ENCODE measurements at regions not wholly inside any gene's neighbourhood (a gene's known extent, or its start where the extent isn't known, plus 50 kb on each side); places are given as distances from the start of the nearest gene placed in this dataset.
"Not testable (repeated sequence)": the region's sequence is repeated elsewhere in the genome, so short reads cannot be mapped to it uniquely, and the experiment has no call there.

DNA sequence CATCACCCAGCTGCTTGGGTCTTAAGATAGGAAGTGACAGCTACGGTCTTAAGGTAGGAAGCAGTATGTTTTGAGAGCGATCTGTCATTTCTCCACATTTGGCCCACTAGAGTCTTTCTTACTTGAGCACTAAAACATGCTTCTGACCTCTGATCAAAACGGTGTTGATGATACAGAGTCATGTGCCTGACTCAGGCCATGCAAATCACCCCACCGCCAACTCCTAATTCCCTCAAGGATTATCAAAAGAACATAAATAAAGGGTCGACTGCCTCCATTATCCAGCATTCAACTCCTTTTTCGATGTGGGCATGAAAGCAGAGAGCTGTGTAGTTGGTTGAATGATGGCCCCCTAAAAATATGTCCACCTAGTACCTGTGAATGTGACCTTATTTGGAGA lies 201.7 kb upstream of the PROK2 start:
- 82 to 89% methylated on average over 6 of the region's 6 CpGs for WGBS, 2 donors
- Histone ChIP-seq H3K9me3 (no peaks in the 10 kb centered on the region), H3K4me3 (no peak overlapping the region), H3K27me3 (no peaks in the 10 kb centered on the region), H3K27ac (no peak overlapping the region), H3K4me1 (no peaks in the 10 kb centered on the region), H3K36me3 (no peaks in the 10 kb centered on the region)
- TF ChIP-seq POLR2AphosphoS5 (IDR thresholded peaks at IDR 0.05) (no peak), CTCF (IDR thresholded peaks at IDR 0.05) (no peak), POLR2A (IDR thresholded peaks at IDR 0.05) (no peak), EP300 (IDR thresholded peaks at IDR 0.05) (no peak)
- ATAC-seq (ENCODE audit: low FRiP score in 2 of 2) (no peak), DNase-seq (no peak)

GRCh38 chr3:71984843-71985613 lies 200.1 kb upstream of the PROK2 start:
- DNase-seq (no peak), ATAC-seq (ENCODE audit: low FRiP score in 2 of 2) (peak in 1 of 2 donors; percentile 26)

DNA sequence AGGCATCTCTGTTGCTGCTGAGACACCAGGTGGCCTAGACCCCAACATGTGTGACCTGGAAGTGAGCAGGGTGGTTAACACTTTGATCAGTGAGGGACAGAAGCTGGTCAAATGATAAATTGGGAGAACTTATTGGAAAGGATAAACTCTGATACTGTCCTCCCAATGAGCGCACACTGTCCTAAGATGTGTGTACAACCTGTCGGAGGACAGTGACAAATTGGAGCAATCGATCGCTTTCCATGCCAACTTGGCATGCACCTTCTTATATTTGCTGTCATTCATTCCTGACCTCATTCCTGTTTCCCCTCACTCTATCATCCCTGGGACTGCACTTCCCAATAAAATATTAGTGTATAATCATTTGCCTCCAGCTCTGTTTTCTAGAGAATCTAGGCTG lies 198.7 kb upstream of the PROK2 start:
- Histone ChIP-seq H3K27me3 (no peaks in the 10 kb centered on the region), H3K4me3 (no peak overlapping the region), H3K9me3 (no peaks in the 10 kb centered on the region), H3K4me1 (no peaks in the 10 kb centered on the region), H3K36me3 (no peaks in the 10 kb centered on the region), H3K27ac (no peak overlapping the region)
- whole genome bisulfite sequencing, 2 donors: 90 to 96% methylated on average over 4 of the region's 4 CpGs
- TF ChIP-seq POLR2AphosphoS5 (IDR thresholded peaks at IDR 0.05) (no peak), POLR2A (IDR thresholded peaks at IDR 0.05) (no peak), EP300 (IDR thresholded peaks at IDR 0.05) (no peak), CTCF (IDR thresholded peaks at IDR 0.05) (no peak)
- ATAC-seq (ENCODE audit: low FRiP score in 2 of 2) (no peak), DNase-seq (no peak)

More at GRCh38 chr3:71984843-71985613, 200.1 kb upstream of the PROK2 start:
- 65 to 67% methylated on average over 9 of the region's 9 CpGs for WGBS, 2 donors
- Histone ChIP-seq H3K4me3 (no peak overlapping the region), H3K9me3 (no peaks in the 10 kb centered on the region), H3K27me3 (no peaks in the 10 kb centered on the region), H3K27ac (no peak overlapping the region), H3K4me1 (no peaks in the 10 kb centered on the region), H3K36me3 (no peaks in the 10 kb centered on the region)
- TF ChIP-seq EP300 (IDR thresholded peaks at IDR 0.05): no peak
- TF ChIP-seq CTCF (IDR thresholded peaks at IDR 0.05): no peak
- TF ChIP-seq POLR2A (IDR thresholded peaks at IDR 0.05): no peak
- no peak for TF ChIP-seq POLR2AphosphoS5 (IDR thresholded peaks at IDR 0.05)

GRCh38 chr3:71982506-71983258 lies 197.7 kb upstream of the PROK2 start:
- 44 to 57% methylated on average over 7 to 9 of the region's 9 CpGs for WGBS, 2 donors
- not testable (repeated sequence) for H3K4me3 ChIP-seq; H3K27me3 ChIP-seq; ATAC-seq (ENCODE audit: low FRiP score in 2 of 2); H3K36me3 ChIP-seq; H3K9me3 ChIP-seq; H3K4me1 ChIP-seq; H3K27ac ChIP-seq
- DNase-seq: peak in 1 of 2 donors; percentile 40

GRCh38 chr3:71979175-71979574 lies 194.2 kb upstream of the PROK2 start:
- WGBS, 2 donors: 82 to 94% methylated on average over 3 of the region's 3 CpGs
- no peak overlapping the region for H3K27ac ChIP-seq
- H3K27me3 ChIP-seq: no peaks in the 10 kb centered on the region
- DNase-seq: no peak
- no peaks in the 10 kb centered on the region for H3K9me3 ChIP-seq
- no peaks in the 10 kb centered on the region for H3K4me1 ChIP-seq
- TF ChIP-seq POLR2AphosphoS5 (IDR thresholded peaks at IDR 0.05): no peak
- TF ChIP-seq EP300 (IDR thresholded peaks at IDR 0.05): no peak
- no peak for TF ChIP-seq CTCF (IDR thresholded peaks at IDR 0.05)
- no peak for TF ChIP-seq POLR2A (IDR thresholded peaks at IDR 0.05)
- H3K36me3 ChIP-seq: no peaks in the 10 kb centered on the region
- no peak for ATAC-seq (ENCODE audit: low FRiP score in 2 of 2)
- no peak overlapping the region for H3K4me3 ChIP-seq
